ENCODE measurements at regions not wholly inside any gene's neighbourhood (a gene's known extent, or its start where the extent isn't known, plus 50 kb on each side); places are given as distances from the start of the nearest gene placed in this dataset.

DNA sequence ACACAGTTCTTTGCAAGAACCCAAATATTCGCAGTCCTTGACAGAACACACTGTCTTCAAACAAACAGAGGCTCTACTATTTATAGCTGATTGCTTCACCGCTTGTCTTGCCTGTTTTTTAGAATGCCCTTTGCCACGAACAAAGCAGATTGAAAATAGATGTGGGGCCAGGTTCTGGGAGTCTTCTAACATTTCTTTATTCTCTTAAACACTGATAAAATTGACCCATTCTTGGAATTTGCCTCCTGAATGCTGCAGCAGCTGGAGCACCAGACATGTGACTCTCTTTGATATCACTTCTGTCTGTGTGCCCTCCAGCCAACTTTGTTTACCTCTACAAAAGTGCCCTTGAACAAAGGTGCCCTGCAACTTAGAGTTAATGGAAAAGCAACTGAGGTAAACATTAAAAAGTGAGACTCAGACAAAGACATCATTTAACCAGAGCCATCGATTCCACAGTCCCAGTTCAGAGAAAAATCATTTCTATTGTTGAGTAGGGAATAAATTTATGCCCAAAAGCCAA is 64.2 kb upstream of the SPP1 start:
- Histone ChIP-seq H4K91ac (ENCODE audit: low read depth, low read length, poor library complexity) (no peak overlapping the region), H3K9me3 (replicated peaks in 1 of 2; ENCODE audit: control insufficient read depth in 2 of 2, insufficient read depth in 1 of 2, low read depth in 1 of 2, low read length in 2 of 2) (no peaks in the 10 kb centered on the region), H3K79me1 (ENCODE audit: low read depth, low read length) (no peaks in the 10 kb centered on the region), H3K9ac (ENCODE audit: low read depth, low read length, poor library complexity) (no peak overlapping the region), H4K8ac (ENCODE audit: low read depth, low read length) (no peak overlapping the region), H3K4ac (ENCODE audit: low read length) (no peak overlapping the region), H2BK120ac (ENCODE audit: low read depth, low read length) (no peak overlapping the region), H2BK12ac (ENCODE audit: low read length) (no peak overlapping the region), H3K4me2 (ENCODE audit: insufficient read depth, low read length, poor library complexity, severe bottlenecking) (no peak overlapping the region), H2BK15ac (ENCODE audit: low read length) (no peak overlapping the region), H3K27me3 (ENCODE audit: control insufficient read depth in 3 of 3, insufficient read depth in 3 of 3, low read depth in 1 of 3, low read length in 3 of 3) (no peaks in the 10 kb centered on the region), H2AK5ac (ENCODE audit: low read depth, low read length) (no peak overlapping the region), H3K23ac (ENCODE audit: low read depth, low read length, poor library complexity) (no peak overlapping the region), H3K27ac (replicated peaks; ENCODE audit: low read length) (no peak overlapping the region), H3K14ac (ENCODE audit: low read length) (no peak overlapping the region), H3K36me3 (replicated peaks in 1 of 2; ENCODE audit: control insufficient read depth in 2 of 2, insufficient read depth in 2 of 2, low read length in 2 of 2) (no peaks in the 10 kb centered on the region), H2AFZ (ENCODE audit: low read length) (peak overlapping the region; percentile 39), H3K4me3 (ENCODE audit: low read length in 2 of 2) (no peak overlapping the region), H3K18ac (ENCODE audit: low read length) (no peak overlapping the region), H3K4me1 (ENCODE audit: control insufficient read depth in 2 of 2, insufficient read depth in 1 of 2, low read depth in 1 of 2, low read length in 2 of 2) (peaks cover 0 to 12% of the 10 kb centered on the region in 2 donors), H2BK5ac (ENCODE audit: low read length) (no peak overlapping the region)
- DNase-seq (ENCODE audit: low spot score), result no peak
- no CpG with 5 or more reads among the region's 4 CpGs for WGBS, 2 donors (ENCODE audit: extremely low coverage in 2 of 2, insufficient read length in 2 of 2, insufficient replicate concordance in 1 of 2)

DNA sequence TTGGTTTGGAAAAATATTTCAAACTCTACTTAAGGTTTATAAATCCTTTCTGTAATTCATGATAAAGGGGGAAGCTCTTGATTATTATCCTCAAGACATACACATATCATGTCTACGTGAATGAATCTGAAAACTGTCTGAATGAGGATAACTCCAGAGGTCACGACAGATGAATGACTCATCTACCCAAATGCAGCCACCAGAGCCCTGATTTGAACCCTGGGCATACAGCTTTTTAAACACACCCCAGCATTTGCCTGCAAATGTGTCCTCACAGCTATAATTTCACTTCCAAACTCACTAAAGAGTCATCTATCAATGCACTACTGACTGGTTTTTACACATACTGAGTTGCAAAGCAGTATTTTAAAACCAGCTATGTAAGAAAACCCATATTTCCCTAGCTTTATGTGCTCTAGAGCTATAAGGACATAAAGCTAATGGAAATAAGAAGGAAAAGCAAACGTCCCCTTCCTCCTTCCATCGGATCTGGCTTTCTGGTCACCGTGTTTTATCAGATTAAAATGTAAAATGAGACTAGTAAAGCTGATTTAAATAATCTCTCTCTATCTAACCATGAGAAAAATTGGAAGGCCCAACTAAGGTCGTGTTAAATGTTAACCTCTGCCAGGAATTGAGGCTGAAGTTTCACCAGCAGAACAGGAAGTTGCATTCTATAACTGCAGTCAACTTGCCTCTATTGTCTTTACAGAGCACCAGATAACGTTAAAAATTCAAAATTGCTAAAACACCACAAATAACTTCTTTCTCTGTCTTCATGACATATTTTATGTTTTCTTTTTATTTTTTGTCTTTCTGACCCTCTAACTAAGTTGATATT is 63.1 kb upstream of the SPP1 start:
- H2AFZ ChIP-seq (ENCODE audit: low read length), result peak overlapping the region; percentile 76
- no peaks in the 10 kb centered on the region for H3K9me3 ChIP-seq (replicated peaks in 1 of 2; ENCODE audit: control insufficient read depth in 2 of 2, insufficient read depth in 1 of 2, low read depth in 1 of 2, low read length in 2 of 2)
- no peak overlapping the region for H3K4me3 ChIP-seq (ENCODE audit: low read length in 2 of 2)
- H3K14ac ChIP-seq (ENCODE audit: low read length), result no peak overlapping the region
- no peak overlapping the region for H3K23ac ChIP-seq (ENCODE audit: low read depth, low read length, poor library complexity)
- H2AK5ac ChIP-seq (ENCODE audit: low read depth, low read length), result no peak overlapping the region
- H3K79me1 ChIP-seq (ENCODE audit: low read depth, low read length), result no peaks in the 10 kb centered on the region
- H3K4ac ChIP-seq (ENCODE audit: low read length), result no peak overlapping the region
- H3K9ac ChIP-seq (ENCODE audit: low read depth, low read length, poor library complexity), result no peak overlapping the region
- H2BK120ac ChIP-seq (ENCODE audit: low read depth, low read length), result no peak overlapping the region
- no peak overlapping the region for H4K91ac ChIP-seq (ENCODE audit: low read depth, low read length, poor library complexity)
- H3K4me2 ChIP-seq (ENCODE audit: insufficient read depth, low read length, poor library complexity, severe bottlenecking), result no peak overlapping the region
- H3K27me3 ChIP-seq (ENCODE audit: control insufficient read depth in 3 of 3, insufficient read depth in 3 of 3, low read depth in 1 of 3, low read length in 3 of 3), result no peaks in the 10 kb centered on the region
- no peak for DNase-seq (ENCODE audit: low spot score)
- no peak overlapping the region for H2BK12ac ChIP-seq (ENCODE audit: low read length)
- H3K27ac ChIP-seq (replicated peaks; ENCODE audit: low read length), result no peak overlapping the region
- no CpG with 5 or more reads among the region's 7 CpGs for WGBS, 2 donors (ENCODE audit: extremely low coverage in 2 of 2, insufficient read length in 2 of 2, insufficient replicate concordance in 1 of 2)
- H4K8ac ChIP-seq (ENCODE audit: low read depth, low read length), result no peak overlapping the region
- no peak overlapping the region for H2BK5ac ChIP-seq (ENCODE audit: low read length)
- H2BK15ac ChIP-seq (ENCODE audit: low read length), result no peak overlapping the region
- no peak overlapping the region for H3K18ac ChIP-seq (ENCODE audit: low read length)
- peaks cover 2 to 12% of the 10 kb centered on the region in 2 donors for H3K4me1 ChIP-seq (ENCODE audit: control insufficient read depth in 2 of 2, insufficient read depth in 1 of 2, low read depth in 1 of 2, low read length in 2 of 2)
- H3K36me3 ChIP-seq (replicated peaks in 1 of 2; ENCODE audit: control insufficient read depth in 2 of 2, insufficient read depth in 2 of 2, low read length in 2 of 2), result no peaks in the 10 kb centered on the region

DNA sequence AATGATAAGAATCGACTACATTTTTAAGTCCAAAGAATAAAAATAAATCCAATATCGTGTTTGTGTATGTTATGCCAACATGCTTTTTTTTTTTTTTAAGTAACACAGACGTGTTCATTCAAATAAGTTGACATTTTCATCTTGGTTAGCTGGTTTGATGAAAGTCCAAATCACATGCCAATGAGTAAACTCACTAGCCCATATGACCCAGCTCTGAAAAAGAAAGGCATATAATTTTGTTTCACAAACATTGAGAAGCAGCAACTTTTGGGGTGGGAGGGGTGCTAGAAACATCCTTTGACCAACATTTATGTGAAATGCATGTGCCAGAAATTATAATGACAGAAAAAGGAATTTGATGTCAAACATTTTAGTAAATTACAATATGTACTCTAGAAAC is 61.6 kb upstream of the SPP1 start:
- H3K79me1 ChIP-seq (ENCODE audit: low read depth, low read length), result no peaks in the 10 kb centered on the region
- no peak overlapping the region for H2BK15ac ChIP-seq (ENCODE audit: low read length)
- H2BK5ac ChIP-seq (ENCODE audit: low read length), result no peak overlapping the region
- H2BK120ac ChIP-seq (ENCODE audit: low read depth, low read length), result no peak overlapping the region
- H3K9me3 ChIP-seq (replicated peaks in 1 of 2; ENCODE audit: control insufficient read depth in 2 of 2, insufficient read depth in 1 of 2, low read depth in 1 of 2, low read length in 2 of 2), result no peaks in the 10 kb centered on the region
- H2AFZ ChIP-seq (ENCODE audit: low read length), result no peak overlapping the region
- H3K9ac ChIP-seq (ENCODE audit: low read depth, low read length, poor library complexity), result no peak overlapping the region
- DNase-seq (ENCODE audit: low spot score), result no peak
- H3K14ac ChIP-seq (ENCODE audit: low read length), result no peak overlapping the region
- no peak overlapping the region for H3K4me3 ChIP-seq (ENCODE audit: low read length in 2 of 2)
- no peak overlapping the region for H3K4me2 ChIP-seq (ENCODE audit: insufficient read depth, low read length, poor library complexity, severe bottlenecking)
- no peaks in the 10 kb centered on the region for H3K27me3 ChIP-seq (ENCODE audit: control insufficient read depth in 3 of 3, insufficient read depth in 3 of 3, low read depth in 1 of 3, low read length in 3 of 3)
- no peaks in the 10 kb centered on the region for H3K36me3 ChIP-seq (replicated peaks in 1 of 2; ENCODE audit: control insufficient read depth in 2 of 2, insufficient read depth in 2 of 2, low read length in 2 of 2)
- H4K8ac ChIP-seq (ENCODE audit: low read depth, low read length), result no peak overlapping the region
- H3K23ac ChIP-seq (ENCODE audit: low read depth, low read length, poor library complexity), result no peak overlapping the region
- H3K27ac ChIP-seq (replicated peaks; ENCODE audit: low read length), result no peak overlapping the region
- H2BK12ac ChIP-seq (ENCODE audit: low read length), result no peak overlapping the region
- no CpG with 5 or more reads among the region's 3 CpGs for WGBS, 2 donors (ENCODE audit: extremely low coverage in 2 of 2, insufficient read length in 2 of 2, insufficient replicate concordance in 1 of 2)
- H3K18ac ChIP-seq (ENCODE audit: low read length), result no peak overlapping the region
- H2AK5ac ChIP-seq (ENCODE audit: low read depth, low read length), result no peak overlapping the region
- no peak overlapping the region for H4K91ac ChIP-seq (ENCODE audit: low read depth, low read length, poor library complexity)
- H3K4ac ChIP-seq (ENCODE audit: low read length), result no peak overlapping the region
- peaks cover 2 to 12% of the 10 kb centered on the region in 2 donors for H3K4me1 ChIP-seq (ENCODE audit: control insufficient read depth in 2 of 2, insufficient read depth in 1 of 2, low read depth in 1 of 2, low read length in 2 of 2)

DNA sequence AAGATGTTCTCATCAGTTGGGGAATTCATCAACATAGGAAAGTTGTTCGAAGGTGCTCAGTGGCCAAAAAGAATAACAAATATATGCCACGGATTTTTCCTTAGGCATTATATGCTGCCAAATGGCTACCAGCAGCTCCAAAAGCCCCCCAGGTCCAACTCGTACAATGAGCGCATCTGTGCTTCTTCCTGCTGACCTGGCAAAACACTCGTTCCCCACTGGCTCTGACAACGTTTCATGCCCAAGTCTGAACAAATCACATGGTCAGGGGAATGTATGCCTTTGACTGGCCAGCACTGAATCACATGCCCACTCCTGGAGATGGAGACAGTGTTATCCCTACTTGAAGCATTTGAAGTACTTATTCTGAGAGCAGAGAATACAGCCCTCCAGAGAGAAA is 59.9 kb upstream of the SPP1 start:
- Histone ChIP-seq H3K18ac (ENCODE audit: low read length) (no peak overlapping the region), H3K4me1 (ENCODE audit: control insufficient read depth in 2 of 2, insufficient read depth in 1 of 2, low read depth in 1 of 2, low read length in 2 of 2) (peaks cover 2 to 12% of the 10 kb centered on the region in 2 donors), H3K23ac (ENCODE audit: low read depth, low read length, poor library complexity) (no peak overlapping the region), H4K8ac (ENCODE audit: low read depth, low read length) (no peak overlapping the region), H2AK5ac (ENCODE audit: low read depth, low read length) (no peak overlapping the region), H3K4ac (ENCODE audit: low read length) (no peak overlapping the region), H3K9me3 (replicated peaks in 1 of 2; ENCODE audit: control insufficient read depth in 2 of 2, insufficient read depth in 1 of 2, low read depth in 1 of 2, low read length in 2 of 2) (no peaks in the 10 kb centered on the region), H3K4me2 (ENCODE audit: insufficient read depth, low read length, poor library complexity, severe bottlenecking) (no peak overlapping the region), H2BK15ac (ENCODE audit: low read length) (no peak overlapping the region), H3K27me3 (ENCODE audit: control insufficient read depth in 3 of 3, insufficient read depth in 3 of 3, low read depth in 1 of 3, low read length in 3 of 3) (no peaks in the 10 kb centered on the region), H2BK12ac (ENCODE audit: low read length) (no peak overlapping the region), H3K9ac (ENCODE audit: low read depth, low read length, poor library complexity) (no peak overlapping the region), H2AFZ (ENCODE audit: low read length) (no peak overlapping the region), H3K14ac (ENCODE audit: low read length) (no peak overlapping the region), H3K27ac (replicated peaks; ENCODE audit: low read length) (no peak overlapping the region), H3K79me1 (ENCODE audit: low read depth, low read length) (no peaks in the 10 kb centered on the region), H3K4me3 (ENCODE audit: low read length in 2 of 2) (no peak overlapping the region), H2BK5ac (ENCODE audit: low read length) (no peak overlapping the region), H3K36me3 (replicated peaks in 1 of 2; ENCODE audit: control insufficient read depth in 2 of 2, insufficient read depth in 2 of 2, low read length in 2 of 2) (no peaks in the 10 kb centered on the region), H4K91ac (ENCODE audit: low read depth, low read length, poor library complexity) (no peak overlapping the region), H2BK120ac (ENCODE audit: low read depth, low read length) (no peak overlapping the region)
- DNase-seq (ENCODE audit: low spot score), result no peak
- WGBS, 2 donors (ENCODE audit: extremely low coverage in 2 of 2, insufficient read length in 2 of 2, insufficient replicate concordance in 1 of 2), result no CpG with 5 or more reads among the region's 6 CpGs
